Neural cell (in vitro differentiated cells): ENCODE measurements at regions not wholly inside any gene's neighbourhood (a gene's known extent, or its start where the extent isn't known, plus 50 kb on each side); places are given as distances from the start of the nearest gene placed in this dataset.

Experiments used
- H2AFZ ChIP-seq: fragments of 200-600, 300-800 bp; sonication (generic), shearing (Covaris generic); 2 replicates; pipeline ENCODE4 v1.6.0; 2014; ENCODE audit warnings: low read depth, mild to moderate bottlenecking, antibody characterized with exemption, low read length, moderate library complexity
- H3F3A ChIP-seq: fragments of 200-600 bp; shearing (Covaris generic); 2 replicates; pipeline ENCODE4 v1.6.1; 2016; ENCODE audit warnings: mild to moderate bottlenecking, moderate library complexity, mixed read lengths, antibody characterized with exemption, low read length; ENCODE audit not compliant: insufficient read depth, poor library complexity, severe bottlenecking
- H3K27ac ChIP-seq: fragments of 200-600, 300-800 bp; sonication (generic), shearing (Covaris generic); 2 replicates; pipeline ENCODE4 v1.5.1; 2014; ENCODE audit warnings: mild to moderate bottlenecking, low read length, moderate library complexity
- H3K27me3 ChIP-seq: fragments of 300-800, 200-600 bp; sonication (generic), shearing (Covaris generic); 2 replicates; pipeline ENCODE4 v1.6.0; 2014; ENCODE audit warnings: mild to moderate bottlenecking, low read depth, low read length, moderate library complexity; ENCODE audit not compliant: insufficient read depth
- H3K36me3 ChIP-seq: fragments of 300-800, 200-600 bp; sonication (generic), shearing (Covaris generic); 2 replicates; pipeline ENCODE4 v1.5.1; 2014; ENCODE audit warnings: mild to moderate bottlenecking, antibody characterized with exemption, low read length, moderate library complexity; ENCODE audit not compliant: insufficient read depth
- H3K4me2 ChIP-seq: fragments of 300-800, 200-600 bp; sonication (generic), shearing (Covaris generic); 2 replicates; pipeline ENCODE4 v1.6.0; 2014; ENCODE audit warnings: mild to moderate bottlenecking, low read length
- H3K4me3 ChIP-seq: fragments of 300-800, 200-600 bp; sonication (generic), shearing (Covaris generic); 2 replicates; pipeline ENCODE4 v1.5.1; 2014; ENCODE audit warnings: mild to moderate bottlenecking, low read length, moderate library complexity
- H3K79me2 ChIP-seq: fragments of 200-600 bp; shearing (Covaris generic); replicated peaks from 2 replicates; pipeline ENCODE4 v1.6.0; 2014; ENCODE audit warnings: mild to moderate bottlenecking, low read length, moderate library complexity; ENCODE audit not compliant: insufficient read depth
- H3K9ac ChIP-seq: fragments of 300-800, 200-600 bp; sonication (generic), shearing (Covaris generic); 2 replicates; pipeline ENCODE4 v1.6.1; 2016; ENCODE audit warnings: mild to moderate bottlenecking, low read length, mixed read lengths
- H3K9me2 ChIP-seq: fragments of 200-600 bp; shearing (Covaris generic); 2 replicates; pipeline ENCODE4 v1.6.1; 2016; ENCODE audit warnings: mild to moderate bottlenecking, low read length, mixed read lengths; ENCODE audit not compliant: insufficient read depth
- H3K9me3 ChIP-seq: fragments of 200-600, 300-800 bp; sonication (generic), shearing (Covaris generic); 2 replicates; pipeline ENCODE4 v1.6.1; 2016; ENCODE audit warnings: mild to moderate bottlenecking, mixed run types, low read length, moderate library complexity, mixed read lengths
- H4K20me1 ChIP-seq: fragments of 200-600 bp; shearing (Covaris generic); 2 replicates; pipeline ENCODE4 v1.6.1; 2016; ENCODE audit warnings: mild to moderate bottlenecking, mixed run types; ENCODE audit not compliant: insufficient read depth
- CTCF ChIP-seq: fragments of 450-650 bp; IDR thresholded peaks from 2 replicates; pipeline ENCODE4 v1.5.1; 2014; ENCODE audit warnings: antibody characterized with exemption, mild to moderate bottlenecking, moderate library complexity; ENCODE audit not compliant: poor library complexity, severe bottlenecking
- EP300 ChIP-seq: fragments of 450-650 bp; conservative IDR thresholded peaks from 2 replicates; pipeline ENCODE4 v1.6.1; 2014; ENCODE audit warnings: antibody characterized with exemption, mild to moderate bottlenecking, moderate library complexity; ENCODE audit not compliant: poor library complexity, severe bottlenecking
- EZH2 ChIP-seq: fragments of 200-600, 300-800 bp; shearing (Covaris generic), sonication (generic); IDR thresholded peaks from 2 replicates; pipeline ENCODE4 v1.6.1; 2014; ENCODE audit warnings: antibody characterized with exemption, low read length, borderline replicate concordance, mild to moderate bottlenecking; ENCODE audit not compliant: insufficient read depth, poor library complexity, severe bottlenecking
- MXI1 ChIP-seq: fragments of 450-650 bp; conservative IDR thresholded peaks from 2 replicates; pipeline ENCODE4 v1.6.1; 2014; ENCODE audit warnings: antibody characterized with exemption, mild to moderate bottlenecking; ENCODE audit not compliant: poor library complexity, severe bottlenecking
- POLR2AphosphoS5 ChIP-seq: IDR thresholded peaks from 2 replicates; pipeline ENCODE4 v1.6.1; 2012
- RAD21 ChIP-seq: fragments of 450-650 bp; conservative IDR thresholded peaks from 2 replicates; pipeline ENCODE4 v1.6.1; 2014; ENCODE audit warnings: antibody characterized with exemption, mild to moderate bottlenecking, moderate library complexity
- SMC3 ChIP-seq: fragments of 450-650 bp; conservative IDR thresholded peaks from 2 replicates; pipeline ENCODE4 v1.6.1; 2014; ENCODE audit warnings: antibody characterized with exemption, mild to moderate bottlenecking, moderate library complexity; ENCODE audit not compliant: poor library complexity
- TAF1 ChIP-seq: IDR thresholded peaks from 2 replicates; pipeline ENCODE4 v1.6.1; 2012; ENCODE audit warnings: low read depth
- TF ChIP-seq, protein P1 (sequence below): IDR thresholded peaks from 2 replicates; pipeline ENCODE4 v1.6.1; 2012; ENCODE audit warnings: borderline replicate concordance

DNA sequence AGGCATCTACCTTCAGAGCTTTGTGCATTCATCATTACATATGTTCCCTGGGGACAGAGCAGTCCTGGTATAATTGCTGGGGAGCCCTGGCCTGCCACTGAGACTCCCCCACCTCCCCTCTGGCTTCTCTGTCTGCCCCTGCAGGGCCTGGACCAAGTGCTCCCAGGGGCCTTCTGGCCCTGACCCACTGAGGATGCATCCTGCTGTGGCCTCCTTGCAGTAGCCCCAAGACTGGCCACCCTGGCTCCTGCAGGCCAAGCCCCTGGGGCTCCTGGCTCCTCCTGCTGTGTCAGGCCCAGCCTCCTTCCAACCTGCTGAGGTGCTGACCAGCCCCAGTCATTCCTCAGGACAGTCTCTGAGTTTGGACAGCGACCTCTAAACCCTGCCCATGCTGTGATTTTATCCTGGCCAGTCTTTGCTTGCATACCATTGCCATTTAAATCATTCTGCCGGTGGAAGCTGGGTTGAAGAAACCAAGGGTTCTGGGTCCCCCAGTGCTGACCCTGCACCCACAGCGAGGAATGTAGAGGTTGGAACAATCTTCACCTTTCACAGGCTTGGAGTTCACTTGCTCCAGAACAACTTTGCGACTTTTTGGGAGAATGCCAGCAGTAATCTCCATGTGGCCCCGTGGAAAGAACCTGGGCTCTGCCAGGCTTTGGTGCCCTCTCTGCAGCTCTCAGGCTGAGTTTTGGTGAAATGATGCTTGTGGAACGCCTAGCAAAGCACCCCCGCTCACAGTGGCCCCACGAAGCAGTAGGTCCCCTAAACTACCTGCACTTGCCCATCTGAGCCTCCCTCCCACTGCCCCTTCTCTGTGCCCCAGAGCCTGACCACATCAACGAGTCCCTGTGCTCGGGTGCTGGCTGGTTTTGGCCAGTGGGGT is 167.3 kb upstream of the GLI2 start:
- TF ChIP-seq TAF1 (no peak), EP300 (no peak), POLR2AphosphoS5 (no peak), EZH2 (no peak), SMC3 (no peak), RAD21 (no peak), MXI1 (no peak), CTCF (no peak)
- TF ChIP-seq, protein P1, sequence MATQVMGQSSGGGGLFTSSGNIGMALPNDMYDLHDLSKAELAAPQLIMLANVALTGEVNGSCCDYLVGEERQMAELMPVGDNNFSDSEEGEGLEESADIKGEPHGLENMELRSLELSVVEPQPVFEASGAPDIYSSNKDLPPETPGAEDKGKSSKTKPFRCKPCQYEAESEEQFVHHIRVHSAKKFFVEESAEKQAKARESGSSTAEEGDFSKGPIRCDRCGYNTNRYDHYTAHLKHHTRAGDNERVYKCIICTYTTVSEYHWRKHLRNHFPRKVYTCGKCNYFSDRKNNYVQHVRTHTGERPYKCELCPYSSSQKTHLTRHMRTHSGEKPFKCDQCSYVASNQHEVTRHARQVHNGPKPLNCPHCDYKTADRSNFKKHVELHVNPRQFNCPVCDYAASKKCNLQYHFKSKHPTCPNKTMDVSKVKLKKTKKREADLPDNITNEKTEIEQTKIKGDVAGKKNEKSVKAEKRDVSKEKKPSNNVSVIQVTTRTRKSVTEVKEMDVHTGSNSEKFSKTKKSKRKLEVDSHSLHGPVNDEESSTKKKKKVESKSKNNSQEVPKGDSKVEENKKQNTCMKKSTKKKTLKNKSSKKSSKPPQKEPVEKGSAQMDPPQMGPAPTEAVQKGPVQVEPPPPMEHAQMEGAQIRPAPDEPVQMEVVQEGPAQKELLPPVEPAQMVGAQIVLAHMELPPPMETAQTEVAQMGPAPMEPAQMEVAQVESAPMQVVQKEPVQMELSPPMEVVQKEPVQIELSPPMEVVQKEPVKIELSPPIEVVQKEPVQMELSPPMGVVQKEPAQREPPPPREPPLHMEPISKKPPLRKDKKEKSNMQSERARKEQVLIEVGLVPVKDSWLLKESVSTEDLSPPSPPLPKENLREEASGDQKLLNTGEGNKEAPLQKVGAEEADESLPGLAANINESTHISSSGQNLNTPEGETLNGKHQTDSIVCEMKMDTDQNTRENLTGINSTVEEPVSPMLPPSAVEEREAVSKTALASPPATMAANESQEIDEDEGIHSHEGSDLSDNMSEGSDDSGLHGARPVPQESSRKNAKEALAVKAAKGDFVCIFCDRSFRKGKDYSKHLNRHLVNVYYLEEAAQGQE = no peak
- H3K9me2 ChIP-seq = no peaks in the 10 kb centered on the region
- H3K79me2 ChIP-seq = no peaks in the 10 kb centered on the region
- H3K9ac ChIP-seq = no peak overlapping the region
- no peaks in the 10 kb centered on the region for H3K9me3 ChIP-seq
- H2AFZ ChIP-seq = no peak overlapping the region
- H3K27me3 ChIP-seq = no peaks in the 10 kb centered on the region
- H3K27ac ChIP-seq = no peak overlapping the region
- no peaks in the 10 kb centered on the region for H3K36me3 ChIP-seq
- H4K20me1 ChIP-seq = no peaks in the 10 kb centered on the region
- no peak overlapping the region for H3K4me2 ChIP-seq
- H3F3A ChIP-seq = no peaks in the 10 kb centered on the region
- H3K4me3 ChIP-seq = no peak overlapping the region

- Histone ChIP-seq H3K9ac (no peak overlapping the region), H2AFZ (no peak overlapping the region), H3K79me2 (no peaks in the 10 kb centered on the region), H3K36me3 (no peaks in the 10 kb centered on the region), H4K20me1 (no peaks in the 10 kb centered on the region), H3F3A (no peaks in the 10 kb centered on the region), H3K27ac (no peak overlapping the region), H3K4me2 (no peak overlapping the region), H3K4me3 (no peak overlapping the region), H3K27me3 (no peaks in the 10 kb centered on the region), H3K9me3 (no peaks in the 10 kb centered on the region), H3K9me2 (no peaks in the 10 kb centered on the region)
- TF ChIP-seq SMC3 = no peak
- TF ChIP-seq EZH2 = no peak
- no peak for TF ChIP-seq EP300
- TF ChIP-seq RAD21 = no peak
- TF ChIP-seq MXI1 = no peak
- no peak for TF ChIP-seq POLR2AphosphoS5
- no peak for TF ChIP-seq CTCF
- TF ChIP-seq TAF1 = no peak
- TF ChIP-seq, protein P1 = no peak
Observed at GRCh38 chr2:120568975-120569268, 166.7 kb upstream of the GLI2 start.
